ENCODE measurements at regions not wholly inside any gene's neighbourhood (a gene's known extent, or its start where the extent isn't known, plus 50 kb on each side); places are given as distances from the start of the nearest gene placed in this dataset.

DNA sequence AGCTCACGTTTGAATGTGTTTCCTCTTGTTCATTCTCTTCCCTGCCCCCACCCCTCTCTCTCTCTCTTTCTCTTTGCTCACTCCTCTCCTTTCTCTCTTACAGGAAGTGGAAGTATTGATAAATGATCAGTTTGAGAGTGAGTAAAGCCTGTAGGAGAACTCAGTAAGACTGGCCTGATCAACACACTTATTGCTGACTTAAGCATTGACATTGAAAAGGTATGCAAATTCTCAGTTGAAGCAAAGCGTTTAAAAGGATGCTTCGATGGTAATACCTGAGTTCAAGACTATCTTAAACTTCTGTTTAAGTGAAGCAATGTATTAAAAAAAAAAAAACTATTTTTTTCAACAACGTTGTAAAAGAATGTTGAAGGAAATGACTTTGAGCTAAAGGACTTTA lies 115.7 kb upstream of the DDX18 start:
- Histone ChIP-seq H3K9ac (ENCODE audit: insufficient read depth, low read length) (no peak overlapping the region), H3K9me3 (ENCODE audit: control insufficient read depth, insufficient read depth, low read depth, low read length) (no peaks in the 10 kb centered on the region), H3K4me2 (ENCODE audit: extremely low read depth, insufficient read depth, low read length) (no peak overlapping the region), H3K79me2 (ENCODE audit: control insufficient read depth, insufficient read depth, low read length) (no peaks in the 10 kb centered on the region), H3K4me1 (ENCODE audit: control insufficient read depth, extremely low read depth, insufficient read depth, low read length) (no peaks in the 10 kb centered on the region), H2AFZ (ENCODE audit: low read length) (no peak overlapping the region), H3K27ac (ENCODE audit: insufficient read depth, low read length) (no peak overlapping the region), H4K20me1 (ENCODE audit: control insufficient read depth, extremely low read depth, insufficient read depth, low read length) (no peaks in the 10 kb centered on the region), H3K27me3 (ENCODE audit: control insufficient read depth, insufficient read depth, low read length) (no peaks in the 10 kb centered on the region), H3K36me3 (ENCODE audit: control insufficient read depth, insufficient read depth, low read length) (no peaks in the 10 kb centered on the region), H3K4me3 (replicated peaks in 1 of 4; ENCODE audit: control extremely low read depth in 1 of 4, insufficient read depth in 1 of 4, low read depth in 3 of 4, low read length in 4 of 4) (no peak overlapping the region)
- DNase-seq (ENCODE audit: low read depth in 2 of 2) = no peak
- TF ChIP-seq EZH2 (IDR thresholded peaks at IDR 0.05; ENCODE audit: low read length, missing control alignments) (no peak), CTCF (conservative IDR thresholded peaks at IDR 0.05 in 1 of 2, IDR thresholded peaks at IDR 0.05 in 1 of 2; ENCODE audit: low read depth in 1 of 2, low read length in 2 of 2) (no peak)

GRCh38 chr2:117700471-117700870 lies 114.0 kb upstream of the DDX18 start:
- Histone ChIP-seq H3K27ac (ENCODE audit: insufficient read depth, low read length) (no peak overlapping the region), H2AFZ (ENCODE audit: low read length) (no peak overlapping the region), H3K4me2 (ENCODE audit: extremely low read depth, insufficient read depth, low read length) (no peak overlapping the region)

DNA sequence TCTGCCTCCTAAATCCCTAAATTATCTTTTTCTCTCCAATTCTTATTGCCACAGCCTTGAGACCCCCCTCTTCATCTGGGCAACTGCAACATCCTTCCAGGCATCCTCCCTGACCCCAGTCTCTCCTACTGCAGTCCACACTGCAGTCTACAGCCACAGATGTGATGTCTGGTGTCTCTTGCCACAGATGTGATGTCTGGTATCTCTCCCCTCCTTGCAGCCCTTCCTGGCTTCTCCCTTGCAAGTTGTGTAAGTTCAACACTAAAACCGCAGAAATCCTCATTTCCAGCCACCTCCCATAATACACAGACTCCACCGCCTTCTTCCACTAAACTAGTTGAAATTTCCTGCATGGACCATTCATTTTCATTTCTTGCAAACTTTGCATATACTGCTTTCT lies 113.1 kb upstream of the DDX18 start:
- H4K20me1 ChIP-seq (ENCODE audit: control insufficient read depth, extremely low read depth, insufficient read depth, low read length) = no peaks in the 10 kb centered on the region
- H3K36me3 ChIP-seq (ENCODE audit: control insufficient read depth, insufficient read depth, low read length) = no peaks in the 10 kb centered on the region
- no peaks in the 10 kb centered on the region for H3K4me1 ChIP-seq (ENCODE audit: control insufficient read depth, extremely low read depth, insufficient read depth, low read length)
- no peaks in the 10 kb centered on the region for H3K79me2 ChIP-seq (ENCODE audit: control insufficient read depth, insufficient read depth, low read length)
- no peaks in the 10 kb centered on the region for H3K9me3 ChIP-seq (ENCODE audit: control insufficient read depth, insufficient read depth, low read depth, low read length)
- no peak overlapping the region for H3K27ac ChIP-seq (ENCODE audit: insufficient read depth, low read length)
- no peak for DNase-seq (ENCODE audit: low read depth in 2 of 2)
- H2AFZ ChIP-seq (ENCODE audit: low read length) = no peak overlapping the region
- H3K27me3 ChIP-seq (ENCODE audit: control insufficient read depth, insufficient read depth, low read length) = no peaks in the 10 kb centered on the region
- no peak overlapping the region for H3K4me2 ChIP-seq (ENCODE audit: extremely low read depth, insufficient read depth, low read length)
- TF ChIP-seq CTCF (conservative IDR thresholded peaks at IDR 0.05 in 1 of 2, IDR thresholded peaks at IDR 0.05 in 1 of 2; ENCODE audit: low read depth in 1 of 2, low read length in 2 of 2) = no peak
- TF ChIP-seq EZH2 (IDR thresholded peaks at IDR 0.05; ENCODE audit: low read length, missing control alignments) = no peak
- H3K9ac ChIP-seq (ENCODE audit: insufficient read depth, low read length) = no peak overlapping the region
- H3K4me3 ChIP-seq (replicated peaks in 1 of 4; ENCODE audit: control extremely low read depth in 1 of 4, insufficient read depth in 1 of 4, low read depth in 3 of 4, low read length in 4 of 4) = no peak overlapping the region

More at GRCh38 chr2:117700471-117700870, 114.0 kb upstream of the DDX18 start:
- no peak for DNase-seq (ENCODE audit: low read depth in 2 of 2)
- Histone ChIP-seq H3K4me1 (ENCODE audit: control insufficient read depth, extremely low read depth, insufficient read depth, low read length) (no peaks in the 10 kb centered on the region), H3K79me2 (ENCODE audit: control insufficient read depth, insufficient read depth, low read length) (no peaks in the 10 kb centered on the region), H3K4me3 (replicated peaks in 1 of 4; ENCODE audit: control extremely low read depth in 1 of 4, insufficient read depth in 1 of 4, low read depth in 3 of 4, low read length in 4 of 4) (no peak overlapping the region), H3K9me3 (ENCODE audit: control insufficient read depth, insufficient read depth, low read depth, low read length) (no peaks in the 10 kb centered on the region), H3K27me3 (ENCODE audit: control insufficient read depth, insufficient read depth, low read length) (no peaks in the 10 kb centered on the region), H4K20me1 (ENCODE audit: control insufficient read depth, extremely low read depth, insufficient read depth, low read length) (no peaks in the 10 kb centered on the region), H3K36me3 (ENCODE audit: control insufficient read depth, insufficient read depth, low read length) (no peaks in the 10 kb centered on the region), H3K9ac (ENCODE audit: insufficient read depth, low read length) (no peak overlapping the region)
- TF ChIP-seq CTCF (conservative IDR thresholded peaks at IDR 0.05 in 1 of 2, IDR thresholded peaks at IDR 0.05 in 1 of 2; ENCODE audit: low read depth in 1 of 2, low read length in 2 of 2) (no peak), EZH2 (IDR thresholded peaks at IDR 0.05; ENCODE audit: low read length, missing control alignments) (no peak)

Measured in fibroblast of lung (primary cell).